Neural crest cell (in vitro differentiated cells): ENCODE measurements at regions not wholly inside any gene's neighbourhood (a gene's known extent, or its start where the extent isn't known, plus 50 kb on each side); places are given as distances from the start of the nearest gene placed in this dataset.

Source experiments
- DNase-seq: peaks from one replicate; pipeline ENCODE4 v3.0.0; 2021; ENCODE audit warnings: low read depth, mixed read lengths, low spot score
- H3K27ac Mint-ChIP-seq: one replicate; pipeline ENCODE4 v1.8.0; 2021; ENCODE audit warnings: mild to moderate bottlenecking, mixed read lengths; ENCODE audit not compliant: unreplicated experiment
- H3K27me3 Mint-ChIP-seq: 2 replicates; pipeline ENCODE4 v1.8.0; 2021; ENCODE audit warnings: low read depth, mild to moderate bottlenecking, mixed read lengths
- H3K36me3 Mint-ChIP-seq: 2 replicates; pipeline ENCODE4 v1.8.0; 2021; ENCODE audit warnings: low read depth, mild to moderate bottlenecking, mixed read lengths
- H3K4me1 Mint-ChIP-seq: 2 replicates; pipeline ENCODE4 v1.8.0; 2021; ENCODE audit warnings: mixed read lengths
- H3K4me3 Mint-ChIP-seq: one replicate; pipeline ENCODE4 v1.8.0; 2021; ENCODE audit warnings: mild to moderate bottlenecking, mixed read lengths
- H3K9me3 Mint-ChIP-seq: 2 replicates; pipeline ENCODE4 v1.8.0; 2021; ENCODE audit warnings: mixed read lengths
- TF ChIP-seq, protein P1 (sequence below): fragments of 200-600 bp; sonication (generic); conservative IDR thresholded peaks from 2 replicates; pipeline ENCODE4 v1.5.0; 2021; ENCODE audit warnings: antibody characterized with exemption, mild to moderate bottlenecking

DNA sequence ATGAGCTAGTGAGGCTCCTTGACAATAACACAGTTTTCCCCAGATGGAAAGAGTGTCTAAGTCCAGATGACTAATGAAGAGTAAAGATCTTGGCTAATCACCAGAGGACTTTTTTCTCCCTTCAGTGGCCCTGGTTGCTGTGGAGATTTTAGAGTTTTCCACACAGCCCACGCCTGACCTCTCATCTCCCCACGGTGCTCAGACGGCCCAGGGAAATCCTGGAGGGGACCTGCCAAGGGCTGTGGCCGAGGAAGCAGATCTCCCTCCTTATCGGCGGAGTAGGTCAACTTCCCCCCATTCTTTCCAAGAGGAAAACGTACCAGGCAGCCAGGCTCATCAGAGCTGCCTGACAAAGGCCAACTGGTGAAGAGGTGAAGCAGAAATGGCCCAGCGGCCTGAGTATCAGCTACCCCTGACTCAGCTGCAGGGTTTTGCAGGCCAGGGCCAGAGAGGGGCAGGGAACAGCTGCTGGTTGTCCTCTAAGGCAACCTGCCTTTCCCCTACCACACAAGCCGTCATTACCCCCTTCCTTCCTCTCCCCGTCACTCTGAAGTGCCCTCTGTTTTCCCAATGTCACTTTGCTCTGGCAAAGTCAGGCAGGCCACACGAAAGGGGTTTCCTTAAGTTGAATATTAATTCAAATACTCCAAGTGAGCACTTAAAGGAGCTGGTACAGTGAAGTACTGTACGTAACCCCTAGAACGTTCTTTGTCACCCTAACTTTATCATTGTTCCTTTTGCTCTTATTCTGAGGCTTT, 140.2 kb upstream of the ADAMTS18 start:
- Mint-ChIP-seq H3K27me3 (peaks cover 3% of the 10 kb centered on the region), H3K4me3 (no peak overlapping the region), H3K36me3 (no peaks in the 10 kb centered on the region), H3K27ac (no peak overlapping the region), H3K4me1 (no peaks in the 10 kb centered on the region), H3K9me3 (no peaks in the 10 kb centered on the region)
- DNase-seq, result no peak
- TF ChIP-seq, protein P1, sequence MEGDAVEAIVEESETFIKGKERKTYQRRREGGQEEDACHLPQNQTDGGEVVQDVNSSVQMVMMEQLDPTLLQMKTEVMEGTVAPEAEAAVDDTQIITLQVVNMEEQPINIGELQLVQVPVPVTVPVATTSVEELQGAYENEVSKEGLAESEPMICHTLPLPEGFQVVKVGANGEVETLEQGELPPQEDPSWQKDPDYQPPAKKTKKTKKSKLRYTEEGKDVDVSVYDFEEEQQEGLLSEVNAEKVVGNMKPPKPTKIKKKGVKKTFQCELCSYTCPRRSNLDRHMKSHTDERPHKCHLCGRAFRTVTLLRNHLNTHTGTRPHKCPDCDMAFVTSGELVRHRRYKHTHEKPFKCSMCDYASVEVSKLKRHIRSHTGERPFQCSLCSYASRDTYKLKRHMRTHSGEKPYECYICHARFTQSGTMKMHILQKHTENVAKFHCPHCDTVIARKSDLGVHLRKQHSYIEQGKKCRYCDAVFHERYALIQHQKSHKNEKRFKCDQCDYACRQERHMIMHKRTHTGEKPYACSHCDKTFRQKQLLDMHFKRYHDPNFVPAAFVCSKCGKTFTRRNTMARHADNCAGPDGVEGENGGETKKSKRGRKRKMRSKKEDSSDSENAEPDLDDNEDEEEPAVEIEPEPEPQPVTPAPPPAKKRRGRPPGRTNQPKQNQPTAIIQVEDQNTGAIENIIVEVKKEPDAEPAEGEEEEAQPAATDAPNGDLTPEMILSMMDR, result no peak

DNA sequence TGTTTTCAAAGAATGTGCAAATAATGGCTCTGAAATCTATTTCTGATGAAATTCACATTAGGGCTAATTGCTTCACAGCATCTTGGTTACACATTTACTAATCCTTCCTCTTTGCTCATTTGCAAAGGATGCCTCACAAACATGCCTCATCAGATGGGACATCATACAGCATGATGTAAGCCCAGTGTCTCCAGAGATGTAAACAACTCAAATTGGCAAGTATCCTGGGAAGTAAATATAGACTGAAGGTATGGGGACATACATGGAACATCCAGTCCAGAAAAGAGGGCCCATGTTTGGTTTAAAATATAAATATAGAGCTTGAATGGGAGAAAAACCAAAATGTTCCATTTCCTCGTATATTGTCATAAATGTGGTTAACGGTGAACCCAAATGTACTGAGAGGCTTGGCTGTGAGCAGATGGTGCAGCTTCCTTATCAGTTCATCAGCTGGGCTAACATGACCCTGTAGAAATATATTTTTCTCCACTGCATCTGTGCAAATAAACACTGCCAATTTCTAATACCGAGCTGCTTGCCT, 142.9 kb upstream of the NUDT7 start:
- Mint-ChIP-seq H3K9me3 (no peaks in the 10 kb centered on the region), H3K27ac (no peak overlapping the region), H3K36me3 (no peaks in the 10 kb centered on the region), H3K27me3 (peaks cover 13% of the 10 kb centered on the region), H3K4me1 (no peaks in the 10 kb centered on the region), H3K4me3 (no peak overlapping the region)
- TF ChIP-seq, protein P1, result no peak
- DNase-seq, result no peak

DNA sequence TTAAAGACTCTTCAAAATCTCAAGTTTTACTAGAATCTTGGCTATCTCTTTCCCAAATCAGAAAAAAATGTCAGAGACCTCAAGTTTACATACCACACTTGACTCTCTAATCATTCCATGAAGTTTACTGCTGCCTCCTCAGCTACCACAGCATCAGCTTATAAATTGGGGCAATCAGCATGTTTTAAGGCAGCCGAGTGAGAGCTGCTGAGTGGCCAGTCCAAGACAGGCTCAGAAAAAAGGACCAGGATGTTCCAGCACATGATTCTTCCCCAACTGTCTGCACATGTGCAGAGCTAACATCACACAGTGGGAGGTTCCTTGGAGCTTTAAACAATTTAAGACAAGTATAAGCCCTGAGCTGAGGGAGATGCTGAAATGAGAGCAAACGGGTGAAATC, 140.6 kb upstream of the NUDT7 start:
- TF ChIP-seq, protein P1, result no peak
- peaks cover 13% of the 10 kb centered on the region for H3K27me3 Mint-ChIP-seq
- no peaks in the 10 kb centered on the region for H3K9me3 Mint-ChIP-seq
- DNase-seq, result no peak
- no peak overlapping the region for H3K27ac Mint-ChIP-seq
- no peaks in the 10 kb centered on the region for H3K36me3 Mint-ChIP-seq
- no peaks in the 10 kb centered on the region for H3K4me1 Mint-ChIP-seq
- H3K4me3 Mint-ChIP-seq, result no peak overlapping the region

DNA sequence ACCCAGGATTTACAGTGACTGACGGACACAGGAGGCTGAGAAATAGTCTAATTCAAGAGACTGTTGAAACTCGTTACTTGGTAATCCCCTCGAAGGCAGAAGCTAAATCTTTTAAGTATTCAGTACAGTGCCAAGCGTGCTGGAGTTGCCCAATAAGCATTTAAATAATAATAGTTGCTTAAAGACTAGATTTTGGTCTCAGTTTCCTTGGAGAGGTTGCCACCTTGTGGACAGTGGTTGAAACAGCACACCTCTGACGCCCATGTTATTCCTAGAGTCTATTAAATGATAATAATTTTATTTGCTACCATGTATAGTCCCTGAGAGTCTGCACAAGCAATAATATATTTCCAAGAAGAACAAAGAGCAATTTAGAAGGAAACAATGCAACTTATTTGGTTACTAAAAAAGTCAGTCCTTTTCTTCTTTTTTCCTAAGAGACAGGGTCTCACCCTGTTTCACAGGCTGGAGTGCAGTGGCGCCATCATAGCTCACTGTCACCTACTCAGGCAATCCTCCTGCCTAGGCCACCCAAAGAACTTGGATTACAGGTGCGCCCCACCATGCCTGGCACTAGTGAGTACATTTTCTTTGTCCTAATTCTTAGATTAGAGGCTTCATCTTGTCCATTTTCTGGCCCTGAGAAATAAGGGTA, 138.0 kb upstream of the NUDT7 start:
- H3K4me1 Mint-ChIP-seq, result no peaks in the 10 kb centered on the region

DNA sequence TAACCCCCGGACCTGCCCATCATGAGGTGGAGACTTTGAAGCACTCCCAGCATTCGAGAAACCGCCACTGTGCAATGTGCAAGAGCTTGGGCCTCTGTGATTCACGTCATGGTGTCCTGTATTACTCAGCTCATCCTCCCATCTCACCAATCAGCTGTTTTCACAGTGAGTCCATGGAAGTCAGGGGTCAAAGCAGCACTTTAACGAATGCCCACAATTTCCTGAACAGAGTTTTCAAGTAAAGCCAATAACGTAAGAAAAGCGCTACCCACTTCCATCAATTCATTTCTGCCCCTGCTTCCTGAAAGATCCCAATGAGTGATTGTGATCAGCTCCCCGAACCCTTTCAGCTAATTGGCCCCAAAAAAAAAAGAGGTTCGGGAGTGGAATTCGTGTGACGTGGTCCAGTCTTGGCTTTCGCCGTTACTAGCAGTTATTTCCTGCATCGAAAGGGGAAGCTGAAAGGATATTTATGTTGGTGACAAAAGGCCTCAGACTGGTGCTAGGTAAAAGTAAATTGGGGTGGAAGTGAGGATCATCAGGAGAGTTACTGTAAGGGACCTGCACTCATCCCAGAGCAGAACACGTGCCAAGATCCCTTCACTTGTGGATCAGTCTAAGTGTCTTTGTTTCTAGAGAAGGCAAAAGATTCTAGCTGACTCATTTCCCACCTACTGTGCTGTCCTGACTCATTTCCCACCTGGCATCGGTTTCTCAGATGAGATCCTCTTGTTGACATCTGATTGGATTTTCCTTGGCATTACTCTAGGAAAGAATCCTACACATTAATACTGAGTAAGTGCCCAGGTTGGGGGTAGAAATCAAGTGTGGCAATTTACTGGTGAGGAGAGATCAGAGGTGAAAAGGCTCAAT, 136.7 kb upstream of the NUDT7 start:
- peaks cover 2% of the 10 kb centered on the region for H3K4me1 Mint-ChIP-seq
- DNase-seq, result no peak
- H3K27ac Mint-ChIP-seq, result no peak overlapping the region
- no peak overlapping the region for H3K4me3 Mint-ChIP-seq
- H3K36me3 Mint-ChIP-seq, result no peaks in the 10 kb centered on the region
- H3K9me3 Mint-ChIP-seq, result no peaks in the 10 kb centered on the region
- peaks cover 13% of the 10 kb centered on the region for H3K27me3 Mint-ChIP-seq
- TF ChIP-seq, protein P1, result no peak

More for the DNA sequence above, 138.0 kb upstream of the NUDT7 start:
- Mint-ChIP-seq H3K27me3 (peaks cover 13% of the 10 kb centered on the region), H3K36me3 (no peaks in the 10 kb centered on the region), H3K4me3 (no peak overlapping the region), H3K27ac (no peak overlapping the region), H3K9me3 (no peaks in the 10 kb centered on the region)
- DNase-seq, result peak; percentile 51
- TF ChIP-seq, protein P1, result peak; percentile 99
